Liver (tissue), 3 donors: ENCODE measurements at regions not wholly inside any gene's neighbourhood (a gene's known extent, or its start where the extent isn't known, plus 50 kb on each side); places are given as distances from the start of the nearest gene placed in this dataset.
"Not testable (repeated sequence)": the region's sequence is repeated elsewhere in the genome, so short reads cannot be mapped to it uniquely, and the experiment has no call there.

ENCODE experiments used
- EGR1 ChIP-seq, 2 donors: IDR thresholded peaks; 2 replicates each; pipeline ENCODE4 v1.6.1; 2016 to 2018; ENCODE audit warnings: antibody characterized with exemption in 2 of 2, low read depth in 2 of 2
- FOXA1 ChIP-seq: IDR thresholded peaks from 2 replicates; pipeline ENCODE4 v1.6.1; 2016; ENCODE audit warnings: antibody characterized with exemption
- JUND ChIP-seq, 2 donors: IDR thresholded peaks; 2 replicates each; pipeline ENCODE4 v1.6.1; 2016; ENCODE audit warnings: antibody characterized with exemption in 2 of 2
- RAD21 ChIP-seq, 2 donors: IDR thresholded peaks; 2 replicates each; pipeline ENCODE4 v1.6.1; 2016; ENCODE audit warnings: antibody characterized with exemption in 2 of 2, mild to moderate bottlenecking in 2 of 2
- SP1 ChIP-seq: IDR thresholded peaks from 2 replicates; pipeline ENCODE4 v1.6.1; 2018; ENCODE audit warnings: antibody characterized with exemption, mild to moderate bottlenecking
- TF ChIP-seq, protein P1 (sequence below): fragments of 150-350 bp; IDR thresholded peaks from 2 replicates; pipeline ENCODE4 v1.5.1; 2017; ENCODE audit warnings: improper control_type of control experiment, low read depth, low read length; ENCODE audit not compliant: missing input control
- TF ChIP-seq, protein P2 (sequence below): IDR thresholded peaks from 2 replicates; pipeline ENCODE4 v1.6.1; 2016; ENCODE audit warnings: antibody characterized with exemption
- donor health status: healthy.
- donor health status: healthy.

DNA sequence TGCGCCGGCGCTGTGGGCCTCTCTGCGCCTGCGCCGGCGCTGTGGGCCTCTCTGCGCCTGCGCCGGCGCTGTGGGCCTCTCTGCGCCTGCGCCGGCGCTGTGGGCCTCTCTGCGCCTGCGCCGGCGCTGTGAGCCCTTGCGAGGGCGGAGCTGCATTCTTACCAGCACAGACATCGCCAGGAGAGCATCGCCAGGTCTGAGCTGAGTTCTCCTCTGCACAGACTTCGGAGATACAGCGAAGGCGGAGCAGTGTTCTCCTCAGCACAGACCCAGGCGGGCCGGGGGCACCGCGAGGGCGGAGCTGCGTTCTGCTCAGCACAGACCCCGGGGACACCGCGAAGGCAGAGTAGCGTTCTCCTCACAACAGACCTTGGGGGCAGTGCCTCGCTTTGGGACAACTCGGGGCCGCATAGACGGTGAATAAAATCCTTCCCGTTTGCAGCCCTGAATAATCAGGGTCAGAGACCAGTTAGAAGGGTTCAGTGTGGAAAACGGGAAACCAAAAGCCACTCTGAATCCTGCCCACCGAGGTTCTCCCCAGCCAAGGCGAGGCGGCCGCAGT lies 1268.1 kb downstream of the FOXD4L5 start:
- not testable (repeated sequence) for TF ChIP-seq RAD21 (IDR thresholded peaks at IDR 0.05); EGR1 (IDR thresholded peaks at IDR 0.05; ENCODE audit: low read depth in 2 of 2); FOXA1; JUND (IDR thresholded peaks at IDR 0.05); SP1
- TF ChIP-seq, protein P1, sequence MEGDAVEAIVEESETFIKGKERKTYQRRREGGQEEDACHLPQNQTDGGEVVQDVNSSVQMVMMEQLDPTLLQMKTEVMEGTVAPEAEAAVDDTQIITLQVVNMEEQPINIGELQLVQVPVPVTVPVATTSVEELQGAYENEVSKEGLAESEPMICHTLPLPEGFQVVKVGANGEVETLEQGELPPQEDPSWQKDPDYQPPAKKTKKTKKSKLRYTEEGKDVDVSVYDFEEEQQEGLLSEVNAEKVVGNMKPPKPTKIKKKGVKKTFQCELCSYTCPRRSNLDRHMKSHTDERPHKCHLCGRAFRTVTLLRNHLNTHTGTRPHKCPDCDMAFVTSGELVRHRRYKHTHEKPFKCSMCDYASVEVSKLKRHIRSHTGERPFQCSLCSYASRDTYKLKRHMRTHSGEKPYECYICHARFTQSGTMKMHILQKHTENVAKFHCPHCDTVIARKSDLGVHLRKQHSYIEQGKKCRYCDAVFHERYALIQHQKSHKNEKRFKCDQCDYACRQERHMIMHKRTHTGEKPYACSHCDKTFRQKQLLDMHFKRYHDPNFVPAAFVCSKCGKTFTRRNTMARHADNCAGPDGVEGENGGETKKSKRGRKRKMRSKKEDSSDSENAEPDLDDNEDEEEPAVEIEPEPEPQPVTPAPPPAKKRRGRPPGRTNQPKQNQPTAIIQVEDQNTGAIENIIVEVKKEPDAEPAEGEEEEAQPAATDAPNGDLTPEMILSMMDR: not testable (repeated sequence)
- TF ChIP-seq, protein P2, sequence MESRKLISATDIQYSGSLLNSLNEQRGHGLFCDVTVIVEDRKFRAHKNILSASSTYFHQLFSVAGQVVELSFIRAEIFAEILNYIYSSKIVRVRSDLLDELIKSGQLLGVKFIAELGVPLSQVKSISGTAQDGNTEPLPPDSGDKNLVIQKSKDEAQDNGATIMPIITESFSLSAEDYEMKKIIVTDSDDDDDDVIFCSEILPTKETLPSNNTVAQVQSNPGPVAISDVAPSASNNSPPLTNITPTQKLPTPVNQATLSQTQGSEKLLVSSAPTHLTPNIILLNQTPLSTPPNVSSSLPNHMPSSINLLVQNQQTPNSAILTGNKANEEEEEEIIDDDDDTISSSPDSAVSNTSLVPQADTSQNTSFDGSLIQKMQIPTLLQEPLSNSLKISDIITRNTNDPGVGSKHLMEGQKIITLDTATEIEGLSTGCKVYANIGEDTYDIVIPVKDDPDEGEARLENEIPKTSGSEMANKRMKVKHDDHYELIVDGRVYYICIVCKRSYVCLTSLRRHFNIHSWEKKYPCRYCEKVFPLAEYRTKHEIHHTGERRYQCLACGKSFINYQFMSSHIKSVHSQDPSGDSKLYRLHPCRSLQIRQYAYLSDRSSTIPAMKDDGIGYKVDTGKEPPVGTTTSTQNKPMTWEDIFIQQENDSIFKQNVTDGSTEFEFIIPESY: not testable (repeated sequence)
